Left ventricle myocardium superior (tissue), 1 donor: ENCODE measurements at regions not wholly inside any gene's neighbourhood (a gene's known extent, or its start where the extent isn't known, plus 50 kb on each side); places are given as distances from the start of the nearest gene placed in this dataset.
"Not testable (repeated sequence)": the region's sequence is repeated elsewhere in the genome, so short reads cannot be mapped to it uniquely, and the experiment has no call there.

Experiments used
- ATAC-seq: fragments of 200-7000 bp; cut with Tn5 transposase; one replicate; pipeline ENCODE4 v1.9.1; 2020; ENCODE audit warnings: mild to moderate bottlenecking, moderate library complexity
- DNase-seq: peaks from one replicate; pipeline ENCODE4 v3.0.0-alpha.2; 2020
- intact Hi-C: fragments of 100-400 bp; cut with micrococcal nuclease; formaldehyde crosslinking; loops from one replicate; pipeline ENCODE4 v1.11.0; 2022
- donor health status: DM: no; HTN: yes; CAD: no; lungs with severe emphysema.

DNA sequence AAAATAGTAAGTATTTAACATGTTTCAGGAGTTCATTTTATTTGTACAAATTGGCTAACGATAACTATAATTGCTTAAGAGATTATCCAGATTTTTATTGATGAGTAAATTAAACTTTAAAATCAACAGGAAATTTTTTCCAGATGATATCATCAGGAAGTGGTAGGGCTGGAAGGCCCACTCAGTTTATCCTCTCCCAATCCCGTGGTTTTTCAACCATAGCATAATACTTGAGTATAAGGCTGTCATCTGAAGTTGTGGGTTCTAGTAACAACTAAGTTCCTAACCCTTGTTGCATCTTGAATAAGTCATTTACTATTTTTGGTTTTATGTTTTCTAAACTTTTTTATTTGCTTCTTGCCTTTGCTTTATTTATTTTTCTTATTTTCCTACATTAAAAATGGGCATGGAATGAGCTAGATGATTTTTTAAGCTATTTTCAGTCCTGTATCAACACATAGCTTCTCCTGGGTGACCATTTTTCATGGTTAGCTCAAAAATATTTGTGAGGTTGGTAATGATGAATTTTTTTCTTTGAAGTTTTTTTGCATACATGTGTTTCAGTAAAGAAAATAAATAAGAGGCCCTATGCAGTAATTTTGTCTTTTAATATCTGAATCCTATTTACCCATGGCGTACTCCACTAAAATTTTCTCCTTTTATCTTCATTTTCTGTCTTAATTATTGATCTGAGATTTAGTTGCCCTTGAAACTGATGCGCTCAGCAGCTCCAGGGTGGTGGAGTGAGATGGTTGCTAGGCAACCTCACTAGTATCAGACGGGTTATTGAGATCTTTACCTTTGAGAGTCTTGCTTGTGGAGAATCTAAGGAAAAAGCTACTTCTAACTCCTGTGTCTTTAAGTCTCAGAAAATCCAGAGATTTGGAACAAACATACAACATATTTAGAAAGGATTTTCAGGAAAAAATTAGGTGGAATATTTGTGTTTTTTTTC, 452.0 kb upstream of the CCDC179 start:
- DNase-seq (no peak), ATAC-seq (no peak)
- intact Hi-C loops, result no loop called here

DNA sequence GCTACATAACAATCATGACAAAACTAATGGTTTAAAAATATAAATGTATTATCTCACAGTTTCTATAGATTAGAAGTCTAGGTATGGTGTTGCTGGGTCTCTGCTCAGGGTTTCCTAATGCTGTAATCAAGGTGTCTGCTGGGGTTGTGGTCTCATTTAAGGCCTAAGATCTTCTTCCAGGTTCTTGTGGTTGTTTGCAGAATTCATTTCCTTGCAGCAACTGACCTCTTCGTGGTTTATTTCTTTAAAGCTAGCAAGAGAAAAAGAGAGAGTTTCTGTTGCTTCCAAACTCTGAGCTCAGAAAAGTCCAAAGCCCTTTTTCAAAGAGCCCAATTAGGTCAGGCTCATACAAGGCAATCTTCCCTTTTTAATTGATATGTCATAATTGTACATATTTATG, 452.7 kb upstream of the CCDC179 start:
- no peak for ATAC-seq
- DNase-seq, result no peak
- intact Hi-C loops, result no loop called here

DNA sequence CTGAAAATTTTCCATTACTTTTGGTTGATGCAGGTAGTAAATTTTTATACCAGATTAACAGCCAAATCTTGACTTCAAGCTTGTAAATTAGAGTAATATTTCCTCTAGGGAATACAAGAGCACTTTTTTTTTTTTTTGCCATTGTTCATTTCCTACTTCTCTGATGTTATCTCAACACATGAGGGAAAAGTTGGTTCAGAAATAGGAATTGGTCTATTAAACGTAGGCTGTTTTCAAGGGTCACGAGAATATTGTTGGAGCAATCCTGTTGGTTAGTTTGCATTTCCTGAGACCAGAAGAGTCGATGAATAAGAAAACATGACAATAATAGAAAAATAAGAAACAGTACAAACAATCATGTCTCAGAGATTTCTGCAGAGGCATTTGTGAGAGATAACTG, 453.9 kb upstream of the CCDC179 start:
- ATAC-seq, result no peak
- DNase-seq, result no peak
- intact Hi-C loops, result no loop called here

DNA sequence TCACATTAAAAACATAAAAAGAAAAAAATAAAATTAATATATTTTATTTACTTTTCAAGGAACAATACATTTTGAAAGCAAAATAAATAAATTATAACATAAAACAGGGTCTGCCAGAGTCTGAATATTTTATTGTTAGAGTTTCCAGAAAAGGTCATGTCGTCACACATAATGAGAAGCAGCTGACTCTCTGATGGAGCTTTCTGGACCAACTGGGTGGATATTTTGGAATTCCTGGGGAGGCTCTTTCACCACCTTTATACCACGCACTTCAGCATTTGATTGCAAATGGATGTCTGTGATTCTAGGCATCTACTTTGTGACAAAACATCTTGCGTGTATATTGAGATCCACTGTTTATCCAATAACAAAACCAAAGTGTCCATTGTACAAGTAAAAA, 455.0 kb upstream of the CCDC179 start:
- intact Hi-C loops, result no loop called here
- ATAC-seq (no peak), DNase-seq (no peak)

DNA sequence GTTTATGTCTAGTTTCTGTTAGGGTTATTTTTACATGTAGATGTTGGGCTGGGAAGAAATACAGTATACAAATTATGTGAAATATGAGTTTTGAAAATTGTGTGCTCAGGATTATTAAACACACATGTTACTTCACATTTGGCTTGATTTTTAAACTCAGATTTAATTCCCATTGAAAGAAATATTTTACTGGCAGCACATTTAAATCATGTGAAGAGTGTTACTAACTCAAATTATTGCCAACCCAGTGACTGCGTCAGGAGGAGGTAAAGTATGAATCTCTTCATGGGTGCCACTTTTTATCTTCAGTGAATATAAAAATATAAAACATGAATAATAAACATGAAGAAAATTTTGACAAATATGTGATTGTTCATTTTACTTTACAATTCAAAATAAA, 457.5 kb upstream of the CCDC179 start:
- intact Hi-C loops, result no loop called here
- no peak for DNase-seq
- ATAC-seq, result no peak

DNA sequence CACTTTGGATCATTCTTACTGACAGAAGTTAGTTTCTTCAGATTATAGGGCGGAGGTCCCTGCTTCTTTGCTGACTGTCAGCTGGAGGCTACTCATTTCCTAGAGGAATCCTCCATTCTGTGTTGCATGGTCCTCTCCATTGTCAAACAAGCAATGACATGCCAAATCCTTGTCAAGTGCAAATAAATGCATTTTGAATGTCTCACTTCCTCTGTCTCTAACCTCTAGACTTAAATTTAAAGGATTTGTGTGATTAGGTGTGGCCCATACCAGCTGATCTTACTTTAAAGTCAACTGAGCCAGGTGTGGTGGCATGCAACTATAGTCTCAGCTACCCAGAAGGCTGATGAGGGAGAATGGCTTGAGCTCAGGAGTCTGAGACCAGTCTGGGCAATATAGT, 458.4 kb upstream of the CCDC179 start:
- ATAC-seq (no peak), DNase-seq (no peak)
- intact Hi-C loops, result no loop called here

DNA sequence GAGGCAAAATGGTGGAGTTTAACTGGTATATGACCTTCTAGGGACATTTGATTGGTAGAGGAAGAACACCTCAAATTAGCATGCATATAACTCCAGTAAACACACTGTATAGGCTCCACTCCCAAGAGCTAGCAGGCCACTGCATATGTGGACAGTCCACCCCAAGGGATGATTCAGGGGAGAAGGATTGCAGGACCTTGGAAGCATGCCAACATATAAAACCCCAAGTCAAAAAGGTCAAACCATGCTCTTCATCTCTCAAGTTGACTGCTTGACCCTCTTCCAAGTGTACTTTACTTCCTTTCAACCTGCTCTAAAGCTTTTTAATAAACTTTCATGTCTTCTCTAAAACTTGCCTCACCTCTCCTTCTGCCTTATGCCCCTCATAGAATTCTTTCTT, 459.9 kb upstream of the CCDC179 start:
- DNase-seq (no peak), ATAC-seq (no peak)
- intact Hi-C loops, result no loop called here

DNA sequence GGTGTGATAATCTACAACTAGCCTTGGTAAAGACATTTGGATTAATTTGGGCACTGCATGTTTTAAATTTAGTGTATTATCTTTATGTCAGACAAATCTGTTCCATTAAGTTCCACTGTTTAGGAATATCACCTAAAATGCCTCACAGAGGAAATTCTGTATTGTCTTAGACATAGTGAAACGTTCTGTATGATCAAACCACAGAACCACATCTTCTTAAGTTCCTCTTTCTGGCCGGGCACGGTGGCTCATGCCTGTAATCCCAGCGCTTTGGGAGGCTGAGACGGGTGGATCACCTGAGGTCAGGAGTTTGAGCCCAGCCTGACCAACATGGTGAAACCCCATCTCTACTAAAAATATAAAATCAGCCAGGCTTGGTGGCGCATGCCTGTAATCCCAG, 475.3 kb upstream of the CCDC179 start:
- DNase-seq, ATAC-seq, intact Hi-C loops: not testable (repeated sequence)

DNA sequence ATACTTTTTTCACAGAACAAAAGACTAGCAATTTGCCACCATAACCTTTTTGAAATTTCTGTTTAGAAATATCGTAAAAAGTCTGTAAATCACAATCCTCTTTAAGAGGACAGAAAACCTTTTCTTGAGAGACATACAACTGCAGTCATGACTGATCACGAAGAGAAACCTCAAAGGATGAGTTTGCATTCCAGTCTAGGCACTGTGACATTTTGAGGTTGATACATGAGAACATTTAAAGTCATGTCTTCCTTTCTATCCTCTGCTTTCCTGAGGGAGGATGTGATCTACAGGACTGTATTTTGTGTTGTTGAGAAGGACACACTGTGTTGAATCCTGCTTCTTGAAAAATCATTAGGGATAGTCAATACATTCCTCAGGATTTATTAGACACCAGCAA, 476.7 kb upstream of the CCDC179 start:
- ATAC-seq, result no peak
- intact Hi-C loops, result no loop called here
- no peak for DNase-seq

DNA sequence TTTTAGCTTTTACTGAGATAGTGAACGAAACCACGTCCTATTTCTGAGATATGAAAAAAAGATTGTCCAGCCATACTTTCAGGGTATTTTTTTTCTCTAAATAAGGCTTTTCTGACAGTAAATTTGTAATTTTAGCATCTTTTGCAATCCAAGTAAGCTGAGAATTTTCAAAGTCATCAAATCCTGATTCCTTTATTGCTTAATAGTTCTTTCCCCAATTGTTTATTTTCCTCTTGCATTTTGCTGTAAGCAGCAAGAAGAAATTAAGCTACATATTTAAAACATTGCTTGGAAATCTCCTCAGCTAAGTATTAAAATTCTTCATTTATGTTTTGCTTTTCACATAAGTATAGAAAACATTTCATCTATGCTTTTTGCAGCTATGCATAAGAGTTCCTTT, 493.3 kb upstream of the CCDC179 start:
- intact Hi-C loops, result no loop called here
- ATAC-seq (no peak), DNase-seq (no peak)

DNA sequence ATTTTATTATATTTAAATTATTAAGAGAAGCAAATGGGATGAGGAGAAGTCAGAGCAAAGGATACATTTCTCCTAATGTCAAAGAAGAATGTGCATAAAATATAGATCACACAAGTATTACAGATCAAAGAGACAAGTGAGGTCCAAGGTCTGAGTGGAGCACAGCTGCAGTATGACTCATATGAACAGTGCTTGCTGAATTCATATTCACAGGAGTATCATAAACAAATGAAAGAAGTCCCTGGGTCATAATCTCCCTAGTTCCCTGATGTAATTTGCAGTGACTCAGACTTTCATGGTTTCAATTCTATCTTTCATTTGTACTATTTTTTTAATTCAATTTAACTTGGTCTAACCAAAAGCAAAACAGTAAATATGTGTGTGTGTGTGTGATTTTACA, 499.0 kb upstream of the CCDC179 start:
- ATAC-seq (no peak), DNase-seq (no peak)
- intact Hi-C loops, result no loop called here

DNA sequence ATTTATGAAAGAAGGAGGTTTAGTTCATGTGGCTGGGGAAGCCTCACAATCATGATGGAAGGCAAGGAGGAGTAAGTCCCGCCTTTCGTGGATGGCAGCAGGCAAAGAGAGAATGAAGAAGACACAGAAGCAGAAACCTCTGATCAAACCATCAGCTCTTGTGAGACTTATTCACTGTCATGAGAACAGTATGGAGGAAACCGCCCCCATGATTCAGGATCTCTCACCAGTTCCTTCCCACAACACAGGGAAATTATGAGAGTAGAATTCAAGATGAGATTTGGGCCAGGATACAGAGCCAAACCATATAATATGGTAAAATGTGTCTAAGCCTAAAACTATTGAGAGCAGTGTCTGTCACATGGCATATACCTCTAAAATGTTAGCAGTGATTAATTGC, 503.8 kb upstream of the CCDC179 start:
- ATAC-seq, result no peak
- intact Hi-C loops, result no loop called here
- no peak for DNase-seq

DNA sequence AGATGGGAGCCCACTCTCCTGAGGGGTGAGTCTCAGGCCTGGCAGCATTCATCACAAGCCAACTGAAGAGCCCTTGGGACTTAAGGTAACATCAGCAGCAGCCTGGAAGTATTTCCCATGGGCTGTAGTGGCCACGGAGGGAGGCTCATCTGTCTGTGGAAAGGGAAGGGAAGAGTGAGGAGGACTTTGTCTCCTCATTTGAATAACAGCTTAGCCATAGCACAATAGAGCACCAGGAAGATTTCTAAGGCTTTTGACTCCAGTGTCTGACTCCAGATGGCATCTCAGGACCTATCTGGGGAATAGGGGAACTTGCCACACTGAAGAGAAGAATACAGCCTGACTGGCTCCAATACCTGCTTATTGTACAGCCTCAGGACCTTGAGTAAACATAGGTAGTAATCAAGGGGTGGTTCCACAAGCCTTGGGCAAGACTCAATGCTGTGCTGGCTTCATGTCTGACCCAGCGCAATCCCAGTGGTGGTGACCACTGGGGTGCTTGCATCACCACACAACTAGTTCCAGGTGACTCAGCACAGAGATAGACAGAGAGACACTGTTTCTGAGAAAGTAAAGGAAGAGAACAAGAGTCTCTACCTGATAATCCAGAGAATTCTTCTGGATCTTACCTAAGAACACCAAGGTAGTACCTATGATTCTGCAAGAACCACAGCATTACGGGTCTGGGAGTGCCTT, 510.5 kb upstream of the CCDC179 start:
- DNase-seq (no peak), ATAC-seq (no peak)
- intact Hi-C loops, result no loop called here

DNA sequence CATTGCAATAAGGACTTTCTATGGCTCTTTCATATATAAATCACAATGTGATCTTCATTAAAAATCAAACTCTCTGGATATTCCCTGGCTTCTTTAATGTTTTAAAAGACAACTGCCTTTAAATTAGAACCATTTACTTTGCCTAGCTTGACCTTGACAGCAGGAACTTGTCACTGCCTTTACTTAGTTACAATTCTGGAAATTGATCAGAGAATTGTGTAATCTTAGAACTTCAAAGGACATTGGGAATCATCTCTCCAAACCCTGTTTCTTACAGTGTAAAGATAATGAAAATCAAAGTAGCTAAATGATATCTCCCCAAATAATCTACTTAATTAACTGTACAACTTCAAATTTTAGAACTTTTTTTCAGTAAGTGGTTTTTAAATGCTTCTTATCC, 517.6 kb upstream of the CCDC179 start:
- no peak for DNase-seq
- intact Hi-C loops, result no loop called here
- ATAC-seq, result no peak

DNA sequence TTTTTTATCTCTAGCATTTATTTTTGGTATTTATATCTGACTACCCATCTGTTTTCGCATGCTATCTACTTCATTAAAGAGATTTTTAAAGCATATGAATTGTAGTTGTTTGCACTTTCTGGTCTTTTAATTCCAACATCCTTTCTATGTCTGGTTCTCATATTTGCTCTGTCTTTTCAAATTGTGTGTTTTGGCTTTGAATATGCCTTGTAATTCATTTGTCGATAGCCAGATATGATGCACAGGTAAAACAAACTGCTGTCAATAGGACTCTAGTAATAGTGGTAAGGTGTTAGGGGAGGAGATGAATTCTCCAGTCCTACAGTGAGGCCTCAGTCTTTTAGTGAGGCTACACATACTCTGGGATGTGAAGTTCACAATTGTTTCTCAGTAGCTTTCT, 530.8 kb upstream of the CCDC179 start:
- DNase-seq (no peak), ATAC-seq (no peak)
- intact Hi-C loops, result no loop called here

DNA sequence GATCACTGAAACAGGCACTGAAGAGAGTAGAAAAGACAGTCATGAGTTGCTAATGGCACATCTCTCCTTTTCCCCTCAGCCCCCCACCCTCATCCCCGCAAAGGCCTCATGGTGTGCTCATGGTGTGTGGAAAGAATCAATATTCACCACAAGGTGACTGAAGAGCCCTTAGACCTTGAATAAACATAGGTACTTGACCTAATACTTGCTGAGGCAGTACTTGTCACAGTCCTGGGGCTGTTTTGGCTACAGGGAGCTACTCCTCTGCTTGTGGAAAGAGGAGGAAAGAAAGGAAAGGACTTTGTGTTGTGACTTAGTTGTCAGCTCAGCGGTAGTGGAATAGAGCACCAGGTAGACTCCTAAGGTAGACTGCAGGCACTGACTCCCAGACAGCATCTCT, 537.8 kb upstream of the CCDC179 start:
- intact Hi-C loops, result no loop called here

DNA sequence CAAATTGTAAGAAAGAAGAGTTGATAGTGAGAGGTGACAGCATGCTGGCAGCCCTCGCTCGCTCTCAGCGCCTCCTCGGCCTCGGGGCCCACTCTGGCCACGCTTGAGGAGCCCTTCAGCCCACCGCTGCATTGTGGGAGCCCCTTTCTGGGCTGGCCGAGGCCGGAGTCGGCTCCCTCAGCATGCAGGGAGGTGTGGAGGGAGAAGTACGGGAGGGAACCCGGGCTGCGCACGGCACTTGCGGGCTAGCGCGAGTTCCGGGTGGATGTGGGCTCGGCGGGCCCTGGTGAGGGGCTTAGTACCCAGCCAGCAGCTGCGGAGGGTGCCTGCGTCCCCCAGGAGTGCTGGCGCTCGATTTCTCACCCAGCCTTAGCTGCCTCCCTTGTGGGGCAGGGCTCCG, 539.7 kb upstream of the CCDC179 start:
- DNase-seq (peak; percentile 23), ATAC-seq (no peak)
- intact Hi-C loops, result no loop called here

More for the DNA sequence above, 537.8 kb upstream of the CCDC179 start:
- ATAC-seq (no peak), DNase-seq (no peak)

DNA sequence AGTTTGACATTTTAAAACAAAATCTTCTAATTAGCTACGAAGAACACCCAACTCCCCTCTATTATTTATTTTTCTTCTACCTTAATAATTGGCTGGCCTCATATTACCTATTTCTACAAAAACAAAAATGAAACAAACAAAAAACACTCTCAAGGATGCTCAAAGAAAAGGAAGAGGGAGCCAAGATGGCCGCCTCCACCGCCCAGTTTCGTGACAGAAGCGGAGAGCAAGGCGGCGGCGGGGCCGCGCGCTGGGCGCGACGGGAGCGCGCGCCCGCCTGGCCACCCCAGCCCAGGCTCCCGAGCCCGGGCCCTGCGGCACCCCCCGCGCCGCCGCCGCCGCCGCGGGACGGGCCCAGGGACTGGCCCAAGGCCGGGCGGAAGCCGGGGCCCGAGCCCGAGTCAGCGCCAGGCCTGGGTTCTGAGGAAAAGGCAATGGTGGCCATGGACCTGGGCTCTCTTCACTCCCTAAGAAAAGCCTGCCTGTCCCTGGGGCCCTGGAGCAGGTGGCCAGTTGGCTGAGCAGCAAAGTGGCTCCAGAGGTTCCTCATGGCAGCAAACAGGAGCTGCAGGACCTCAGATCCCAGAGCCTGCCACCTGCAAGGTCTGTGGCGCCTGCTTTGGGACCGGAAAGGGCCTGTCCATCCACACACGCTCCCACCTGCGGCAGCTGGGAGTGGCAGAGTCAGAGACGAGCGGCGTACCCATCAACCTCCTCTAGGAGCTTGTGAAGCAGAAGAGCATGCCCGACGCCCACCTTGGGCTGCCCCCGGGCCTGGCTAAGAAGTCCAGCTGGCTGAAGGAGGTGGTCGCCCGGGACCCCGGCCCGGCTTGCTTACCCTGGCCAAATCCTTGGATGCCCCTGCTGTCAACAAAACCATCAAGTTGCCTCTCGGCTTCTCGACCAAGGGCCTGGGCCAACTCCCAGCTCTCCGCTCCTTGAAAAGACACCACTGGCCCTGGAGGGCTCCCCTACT, 543.2 kb upstream of the CCDC179 start:
- ATAC-seq, result no peak
- DNase-seq, result peak; percentile 11
- intact Hi-C loops, result no loop called here

DNA sequence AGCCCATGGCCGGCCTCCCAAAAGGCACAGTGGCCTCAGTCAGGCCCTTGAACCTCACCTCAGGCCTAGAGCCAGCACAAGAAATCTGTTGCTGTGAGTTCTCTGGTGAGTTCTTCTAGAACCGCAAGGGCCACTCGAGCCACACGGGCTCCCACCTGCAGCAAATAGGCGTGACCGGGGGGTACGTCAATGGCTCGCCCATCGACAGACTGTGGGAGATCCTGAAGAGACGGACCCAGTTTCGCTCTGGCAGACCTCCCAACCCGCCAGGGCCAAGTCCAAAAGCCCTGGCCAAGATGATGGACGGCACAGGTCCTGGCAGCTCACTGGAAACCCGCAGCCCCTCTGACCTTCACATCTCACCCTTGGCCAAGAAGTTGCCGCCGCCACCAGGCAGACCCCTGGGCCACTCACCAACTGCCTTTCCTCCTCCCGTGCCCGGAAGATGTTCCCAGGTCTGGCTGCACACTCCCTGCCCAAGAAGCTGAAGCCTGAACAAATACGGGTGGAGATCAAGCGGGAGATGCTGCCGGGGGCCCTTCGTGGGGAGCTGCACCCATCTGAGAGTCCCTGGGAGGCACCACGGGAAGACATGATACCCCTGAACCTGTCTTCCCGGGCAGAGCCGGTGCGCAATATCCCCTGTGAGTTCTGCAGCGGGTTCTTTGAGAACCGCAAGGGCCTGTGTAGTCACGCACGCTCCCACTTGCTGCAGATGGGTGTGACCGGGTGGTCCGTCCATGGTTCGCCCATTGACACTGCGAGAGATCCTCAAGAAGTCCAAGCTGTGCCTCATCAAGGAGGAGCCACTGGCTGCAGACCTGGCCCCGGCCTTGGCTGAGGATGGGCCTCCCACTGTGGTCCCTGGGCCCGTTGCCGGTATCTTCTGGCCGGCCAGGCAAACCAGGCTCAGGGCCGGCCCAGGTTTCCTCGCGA, 544.2 kb upstream of the CCDC179 start:
- peak; percentile 13 for DNase-seq
- no peak for ATAC-seq
- intact Hi-C loops, result no loop called here
